Epithelial cell of esophagus (primary cell): ENCODE measurements at regions not wholly inside any gene's neighbourhood (a gene's known extent, or its start where the extent isn't known, plus 50 kb on each side); places are given as distances from the start of the nearest gene placed in this dataset.

Experiments
- DNase-seq: peaks from one replicate; pipeline ENCODE4 v3.0.0; 2010; ENCODE audit warnings: low read depth
- H3K4me3 ChIP-seq: 2 replicates; pipeline ENCODE4 v1.5.1; 2011; ENCODE audit warnings: mild to moderate bottlenecking, low read length, control low read depth
- CTCF ChIP-seq: IDR thresholded peaks from 2 replicates; pipeline ENCODE4 v1.5.1; 2011; ENCODE audit warnings: low read depth, mild to moderate bottlenecking, low read length, control low read depth, inconsistent platforms; ENCODE audit not compliant: insufficient read depth; ENCODE audit errors: missing control alignments

- no peak for TF ChIP-seq CTCF
- no peak for DNase-seq
- H3K4me3 ChIP-seq, result no peak overlapping the region
These were observed 732.2 kb downstream of the SOCS6 start for GRCh38 chr18:71021030-71021362.

GRCh38 chr18:71020342-71021029, 731.6 kb downstream of the SOCS6 start:
- H3K4me3 ChIP-seq, result no peak overlapping the region
- TF ChIP-seq CTCF, result no peak
- DNase-seq, result no peak

- H3K4me3 ChIP-seq, result no peak overlapping the region
- TF ChIP-seq CTCF, result no peak
- no peak for DNase-seq
These were observed 730.0 kb downstream of the SOCS6 start for GRCh38 chr18:71018816-71019215.

- TF ChIP-seq CTCF, result no peak
- DNase-seq, result no peak
- no peak overlapping the region for H3K4me3 ChIP-seq
These were observed 723.9 kb downstream of the SOCS6 start for GRCh38 chr18:71012789-71013188.

GRCh38 chr18:71011389-71011788, 722.5 kb downstream of the SOCS6 start:
- TF ChIP-seq CTCF, result no peak
- no peak for DNase-seq
- no peak overlapping the region for H3K4me3 ChIP-seq

- no peak for DNase-seq
- H3K4me3 ChIP-seq, result no peak overlapping the region
- TF ChIP-seq CTCF, result no peak
These were observed 719.4 kb downstream of the SOCS6 start for GRCh38 chr18:71008257-71008656.

GRCh38 chr18:71001597-71001996, 712.8 kb downstream of the SOCS6 start:
- no peak overlapping the region for H3K4me3 ChIP-seq
- DNase-seq, result no peak
- no peak for TF ChIP-seq CTCF
